Activated CD8-positive, alpha-beta memory T cell treated with anti-CD3 and anti-CD28 coated beads for 1 hour (primary cell): ENCODE measurements at regions not wholly inside any gene's neighbourhood (a gene's known extent, or its start where the extent isn't known, plus 50 kb on each side); places are given as distances from the start of the nearest gene placed in this dataset.
"Not testable (repeated sequence)": the region's sequence is repeated elsewhere in the genome, so short reads cannot be mapped to it uniquely, and the experiment has no call there.

Experiments used
- DNase-seq, 2 donors: peaks; one replicate each; pipeline ENCODE4 v3.0.0-alpha.2; 2020; ENCODE audit warnings: low read depth in 1 of 2; ENCODE audit errors: extremely low read depth in 1 of 2

DNA sequence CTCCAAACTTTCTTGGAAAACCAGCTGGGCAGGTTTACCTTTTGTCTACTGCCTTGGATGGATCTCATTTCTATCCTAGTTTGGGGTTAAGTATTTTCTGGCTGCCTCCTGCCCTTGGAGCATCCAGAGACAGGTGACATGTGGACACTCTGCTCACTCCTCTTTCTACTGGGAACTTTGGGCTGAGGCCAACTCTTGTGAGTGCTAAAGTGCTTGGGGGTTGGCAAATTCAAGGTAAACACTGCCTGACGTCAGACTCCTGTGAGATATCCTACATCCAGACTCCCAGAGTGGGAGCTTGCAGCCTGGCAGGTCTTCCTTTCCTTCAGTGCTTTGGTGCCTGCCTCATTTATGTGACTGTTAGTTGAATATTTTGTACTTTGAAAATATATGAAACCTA lies 388.1 kb downstream of the KCNRG start:
- DNase-seq = no peak

DNA sequence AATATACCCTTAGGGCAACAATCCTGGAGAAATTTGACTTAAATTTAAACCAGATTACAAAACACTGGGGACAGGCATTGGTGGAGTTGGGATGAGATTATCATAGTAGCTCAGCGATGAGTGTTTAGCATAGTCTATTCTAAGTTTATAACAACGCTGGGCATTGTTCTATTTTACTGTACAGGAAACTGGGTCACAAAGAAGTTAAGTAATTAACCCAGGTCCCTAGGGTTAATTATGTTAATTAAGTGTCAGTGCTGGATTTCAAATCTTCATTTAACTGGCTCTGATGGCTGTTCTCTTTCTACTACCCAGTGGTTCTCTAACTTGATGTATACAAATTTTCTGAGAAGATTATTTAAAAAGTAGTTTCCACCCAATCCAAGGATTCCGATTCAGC lies 388.9 kb downstream of the KCNRG start:
- DNase-seq = no peak

DNA sequence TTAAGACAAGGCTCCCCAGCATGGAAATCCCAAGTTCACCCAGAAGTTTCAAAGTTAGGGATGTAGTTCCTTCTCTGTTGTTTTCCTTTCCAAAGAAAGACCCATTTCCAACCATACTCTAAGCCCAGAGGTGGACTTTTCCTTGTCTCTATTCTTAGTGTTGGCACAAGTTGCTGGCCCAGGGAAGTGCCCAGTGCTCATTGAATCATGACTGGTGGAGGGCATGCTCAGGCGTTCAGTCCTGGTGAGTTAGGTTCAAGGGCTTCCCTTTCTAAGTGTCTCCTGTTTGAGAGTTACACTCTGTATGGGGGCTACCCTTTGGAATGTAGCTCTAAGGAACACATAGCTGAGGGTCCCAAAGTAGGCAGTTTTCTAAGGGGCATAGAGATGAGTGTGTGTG lies 389.5 kb downstream of the KCNRG start:
- DNase-seq = no peak

DNA sequence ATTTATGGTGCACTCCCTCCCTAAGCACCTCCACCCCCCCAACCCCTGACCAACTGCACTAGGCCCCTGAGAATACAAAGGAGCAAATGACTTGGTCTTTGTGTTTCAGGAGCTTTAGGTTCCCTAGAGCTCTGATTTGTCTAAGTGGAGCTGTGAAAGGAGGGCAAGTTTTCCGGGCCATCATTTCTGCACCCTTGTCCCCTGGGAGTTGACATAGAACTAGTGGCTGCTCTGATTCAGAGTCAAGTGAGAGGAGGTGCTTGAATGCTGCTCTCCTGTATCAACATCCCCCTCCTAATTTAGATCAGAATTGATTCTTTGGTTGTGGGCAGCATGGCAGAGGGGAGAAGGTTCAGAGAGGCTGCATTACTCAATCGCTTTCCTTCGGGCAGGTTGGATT lies 391.6 kb downstream of the KCNRG start:
- no peak for DNase-seq

DNA sequence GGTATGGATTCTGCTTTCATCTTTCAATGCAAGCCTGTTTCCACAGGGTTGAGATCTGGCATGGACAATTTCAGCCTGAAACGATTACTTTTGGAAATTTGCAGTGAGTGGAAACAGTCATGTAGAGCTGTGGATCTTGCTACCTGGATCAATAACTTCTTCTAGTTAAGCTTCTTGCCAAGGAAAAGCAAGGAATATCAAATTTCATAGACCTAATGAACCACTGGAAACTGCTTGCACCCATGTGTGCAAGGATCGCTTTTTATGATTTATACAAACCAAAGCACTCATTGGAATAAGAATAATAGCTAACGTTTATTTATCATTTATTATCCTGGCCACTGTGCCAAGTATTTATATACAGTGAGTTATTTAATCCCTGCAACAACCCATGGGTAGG lies 392.8 kb downstream of the KCNRG start:
- no peak for DNase-seq

DNA sequence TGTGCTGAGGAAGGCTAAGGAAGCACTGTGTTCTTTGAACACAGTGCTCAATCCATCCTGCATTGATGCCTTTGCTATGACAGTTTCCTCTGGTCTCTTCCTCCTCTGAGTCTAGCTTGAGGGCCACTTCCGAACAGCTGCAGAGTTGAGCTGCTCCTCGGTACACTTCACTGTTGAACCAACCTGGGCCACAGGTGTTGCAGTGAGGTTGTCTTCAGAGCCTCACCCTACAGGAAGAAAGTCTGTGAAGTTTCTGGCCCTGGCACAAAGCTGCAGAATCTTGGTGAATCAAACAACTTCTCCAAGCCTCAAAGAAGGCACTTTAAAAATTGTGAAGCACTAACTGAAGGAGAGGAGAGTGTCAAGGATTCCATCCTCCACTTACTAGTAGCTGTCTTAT lies 394.0 kb downstream of the KCNRG start:
- DNase-seq = no peak

DNA sequence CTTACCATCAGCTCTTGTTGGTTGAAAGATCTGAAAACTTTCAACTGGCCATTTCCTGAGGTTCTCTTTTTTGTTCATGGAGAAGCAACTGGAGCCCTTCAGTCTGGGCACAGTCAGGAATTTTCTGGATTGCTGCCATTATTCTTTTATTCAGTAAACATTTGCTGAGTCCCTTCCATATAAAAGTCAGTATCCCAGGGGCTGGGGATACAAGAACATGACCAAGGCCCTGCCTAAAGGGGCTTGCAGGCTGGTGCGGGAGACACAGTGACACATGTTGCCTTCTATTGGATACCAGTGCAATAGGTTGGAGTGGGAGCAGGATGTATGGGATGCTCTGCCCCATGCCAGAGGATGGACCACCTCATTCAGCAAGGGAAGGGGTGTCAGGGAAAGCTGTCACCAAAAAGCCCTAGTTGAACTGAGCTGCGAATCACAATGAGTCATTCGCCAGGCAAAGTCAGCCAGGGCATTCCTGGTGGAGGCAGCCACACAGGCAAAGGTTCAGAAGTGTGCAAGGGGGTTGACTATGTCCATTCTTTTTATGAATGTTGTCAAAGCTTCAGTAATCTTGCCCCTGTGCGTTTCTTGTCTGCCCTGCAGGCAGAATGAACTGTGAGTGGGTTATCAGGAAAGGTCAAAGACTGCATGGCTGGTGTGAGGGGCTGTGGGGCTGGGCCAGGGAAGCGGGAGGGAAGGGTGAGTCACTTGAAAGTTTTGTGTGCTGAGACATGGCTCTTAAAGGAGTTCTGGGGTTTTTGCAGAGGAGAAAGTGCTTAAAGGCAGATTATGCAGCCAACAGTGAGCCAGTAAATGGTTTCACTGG lies 395.9 kb downstream of the KCNRG start:
- no peak for DNase-seq

DNA sequence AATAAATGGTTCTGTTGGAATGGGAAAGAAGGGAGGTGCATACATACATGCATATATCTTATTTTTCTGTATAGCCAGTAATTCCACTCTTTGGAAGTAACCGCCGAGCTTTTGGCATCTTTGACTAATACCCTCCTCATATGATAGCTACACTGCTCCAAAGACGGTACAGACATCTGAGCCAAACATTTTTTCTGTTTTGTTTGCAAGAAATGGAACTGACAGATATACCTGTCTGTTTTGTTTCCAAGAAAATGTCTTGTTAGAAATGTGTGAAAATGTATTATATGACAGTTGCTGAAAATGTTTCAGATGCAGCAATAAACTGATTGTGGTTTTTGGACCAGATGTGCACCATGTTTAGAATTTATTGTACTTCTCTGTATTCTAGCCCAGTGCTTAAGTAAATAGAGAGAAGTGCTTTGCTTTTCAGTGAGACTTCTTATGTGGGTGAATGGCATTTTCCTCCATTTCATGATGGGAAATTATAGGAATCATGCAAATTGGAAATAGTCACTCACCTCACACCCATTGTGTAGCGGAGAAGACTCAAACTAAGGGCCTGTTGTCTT lies 396.9 kb downstream of the KCNRG start:
- no peak for DNase-seq

DNA sequence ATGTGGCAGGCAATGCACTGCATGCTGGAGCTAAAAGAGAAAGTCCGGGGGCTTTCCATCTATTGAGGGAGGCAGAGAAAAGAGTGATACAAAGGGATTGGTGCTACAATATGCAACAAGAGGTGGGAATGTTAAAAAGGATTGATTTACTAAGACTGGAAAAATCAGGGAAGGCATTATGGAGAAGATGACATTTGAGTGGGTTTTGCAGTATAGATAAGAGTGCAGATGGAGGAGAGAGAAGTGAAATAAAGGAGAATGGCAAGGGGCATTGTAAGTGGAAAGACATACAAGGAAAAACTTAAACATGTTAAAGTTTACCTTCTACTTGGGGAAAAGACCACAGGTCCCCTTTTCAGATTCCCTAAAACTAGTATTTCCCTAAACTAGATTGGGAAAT lies 399.4 kb downstream of the KCNRG start:
- DNase-seq = no peak

DNA sequence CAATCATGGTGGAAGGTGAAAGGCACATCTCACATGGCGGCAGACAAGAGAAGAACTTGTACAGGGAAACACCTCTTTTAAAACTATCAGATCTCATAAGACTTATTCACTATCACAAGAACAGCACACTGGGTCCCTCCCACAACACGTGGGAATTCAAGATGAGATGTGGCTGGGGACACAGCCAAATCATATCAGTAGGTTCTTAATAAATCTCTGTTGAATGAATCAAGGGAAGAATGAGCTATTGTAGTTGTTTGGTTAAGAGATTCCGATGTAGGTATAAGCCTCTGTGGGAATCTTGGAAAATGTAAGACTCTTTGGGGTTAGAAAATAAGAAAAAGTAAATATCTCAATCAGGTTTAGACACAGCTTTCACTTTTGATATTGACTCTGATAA lies 400.2 kb downstream of the KCNRG start:
- DNase-seq = no peak

DNA sequence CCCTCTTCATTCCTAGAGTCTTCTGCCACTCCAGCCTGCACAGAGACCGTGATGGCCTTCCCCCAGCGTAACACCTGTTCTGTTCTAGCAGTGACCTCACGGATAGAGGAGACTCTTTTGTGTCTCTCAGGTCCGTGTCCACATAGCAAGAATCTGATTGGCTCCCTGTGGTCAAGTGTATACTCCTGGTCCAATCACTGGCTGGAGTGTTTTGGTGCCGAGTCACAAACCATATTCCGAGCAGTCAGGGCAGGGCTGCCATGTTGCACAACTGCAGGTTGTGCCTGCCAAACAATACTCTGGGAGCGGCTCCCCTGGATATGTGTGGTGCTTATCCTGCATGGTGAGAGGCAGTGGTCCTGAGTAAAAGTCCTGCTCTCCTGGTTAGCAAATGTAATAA lies 402.4 kb downstream of the KCNRG start:
- DNase-seq = no peak

DNA sequence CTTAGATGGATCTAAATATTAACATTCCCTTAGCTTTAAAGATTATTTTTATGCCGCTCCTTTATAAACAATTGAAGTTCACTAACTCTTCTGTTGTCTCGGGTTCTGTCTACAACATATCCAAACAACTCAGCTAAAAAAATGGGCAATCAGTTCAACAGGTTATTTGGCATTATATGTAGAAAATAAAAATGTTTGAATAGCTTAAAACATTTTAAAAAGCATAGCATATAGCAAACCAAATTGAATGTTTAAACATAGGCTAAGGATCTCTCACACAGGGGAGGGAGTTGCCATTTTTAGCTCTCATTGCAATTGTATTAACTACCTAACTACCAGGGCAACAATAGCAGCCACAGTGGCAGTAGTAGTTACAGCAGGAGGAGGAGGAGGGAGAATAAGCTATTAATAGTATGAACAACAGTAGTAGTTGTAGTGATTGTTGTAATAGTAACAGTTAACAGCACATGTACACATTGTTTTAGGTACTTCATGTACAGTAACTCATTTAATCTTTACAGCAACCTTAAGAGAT lies 404.2 kb downstream of the KCNRG start:
- no peak for DNase-seq

DNA sequence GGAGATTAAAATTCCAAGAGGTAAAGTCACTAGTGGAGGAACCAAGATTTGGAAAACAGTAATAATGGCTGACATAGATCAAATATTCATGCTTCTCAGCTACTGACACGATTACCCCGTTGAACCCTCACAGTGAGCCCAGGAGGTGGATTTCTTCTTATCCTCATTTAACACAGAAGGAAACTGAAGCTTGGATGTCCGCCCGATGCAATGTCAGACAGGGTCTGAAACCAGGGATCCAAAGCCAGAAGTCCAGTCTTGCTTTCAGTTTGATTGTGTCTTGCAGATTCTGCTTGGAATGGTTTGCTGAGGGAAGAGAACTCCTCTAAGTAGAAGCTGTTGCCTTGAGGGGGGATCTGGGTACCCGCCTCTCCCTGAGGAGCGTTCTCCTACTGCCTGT lies 404.7 kb downstream of the KCNRG start:
- DNase-seq = no peak

DNA sequence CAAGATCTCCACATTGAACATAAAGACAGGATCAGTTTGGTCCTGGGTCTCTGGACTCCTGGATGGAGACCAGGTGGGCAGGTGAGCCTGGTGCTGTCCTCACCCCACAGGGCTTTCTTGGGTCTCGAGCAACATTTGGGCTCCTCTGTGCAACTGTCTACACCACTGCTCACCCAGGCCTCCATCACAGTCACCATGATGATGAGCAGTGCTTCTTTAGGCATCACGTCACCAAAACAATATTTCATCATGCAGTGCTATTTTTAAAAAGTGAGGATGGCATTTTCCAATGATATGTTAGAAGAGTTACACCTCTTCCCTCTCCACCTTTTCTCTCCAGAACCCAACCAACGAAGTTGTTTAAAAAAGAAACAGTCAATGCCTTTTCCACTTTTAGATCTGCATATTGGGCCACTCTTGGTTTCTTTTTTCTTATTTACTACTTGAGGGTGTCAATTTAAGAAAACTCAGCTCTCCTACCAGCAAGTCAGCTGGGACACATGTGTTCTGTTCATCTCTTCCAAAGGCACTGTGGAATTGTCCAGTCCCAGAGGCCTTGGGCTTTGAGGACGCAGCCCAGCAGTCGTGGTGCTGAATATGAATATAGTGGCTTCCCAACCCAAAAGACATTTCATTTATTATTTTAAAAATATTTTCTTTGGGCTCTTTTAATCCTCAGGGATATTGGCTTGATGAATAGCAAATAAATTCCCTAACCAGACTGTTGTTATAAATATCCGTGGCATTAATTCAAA lies 405.7 kb downstream of the KCNRG start:
- no peak for DNase-seq

DNA sequence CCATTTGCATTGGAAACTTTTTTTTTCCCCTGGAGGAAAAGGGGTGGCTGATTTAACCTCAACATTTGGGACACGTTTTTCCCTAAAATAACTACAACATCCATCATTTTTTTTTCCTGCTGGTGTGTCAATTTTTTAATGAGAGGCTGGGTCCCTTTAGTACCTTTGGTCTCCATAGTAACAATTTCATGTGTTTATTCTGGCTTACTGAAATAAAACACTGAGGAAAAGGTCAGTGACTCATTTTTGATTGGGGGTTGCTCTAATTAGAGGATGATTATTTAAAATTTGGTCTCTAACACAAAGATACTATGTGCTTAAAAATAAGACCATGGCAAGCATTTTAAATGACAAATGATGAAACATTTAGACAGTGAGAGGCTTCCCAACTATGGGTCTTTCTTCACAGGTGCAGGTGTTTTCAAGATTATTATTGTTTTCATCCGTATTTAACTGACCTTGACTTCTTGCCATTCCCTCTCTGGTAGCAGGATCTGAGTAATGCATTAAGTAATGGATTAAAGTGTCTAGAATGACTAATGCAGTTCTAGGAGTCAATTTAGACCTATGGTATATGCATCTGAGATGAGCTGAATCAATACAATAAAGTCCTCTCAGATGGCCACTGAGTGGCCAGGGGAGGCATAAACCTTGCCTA lies 406.4 kb downstream of the KCNRG start:
- DNase-seq = no peak

DNA sequence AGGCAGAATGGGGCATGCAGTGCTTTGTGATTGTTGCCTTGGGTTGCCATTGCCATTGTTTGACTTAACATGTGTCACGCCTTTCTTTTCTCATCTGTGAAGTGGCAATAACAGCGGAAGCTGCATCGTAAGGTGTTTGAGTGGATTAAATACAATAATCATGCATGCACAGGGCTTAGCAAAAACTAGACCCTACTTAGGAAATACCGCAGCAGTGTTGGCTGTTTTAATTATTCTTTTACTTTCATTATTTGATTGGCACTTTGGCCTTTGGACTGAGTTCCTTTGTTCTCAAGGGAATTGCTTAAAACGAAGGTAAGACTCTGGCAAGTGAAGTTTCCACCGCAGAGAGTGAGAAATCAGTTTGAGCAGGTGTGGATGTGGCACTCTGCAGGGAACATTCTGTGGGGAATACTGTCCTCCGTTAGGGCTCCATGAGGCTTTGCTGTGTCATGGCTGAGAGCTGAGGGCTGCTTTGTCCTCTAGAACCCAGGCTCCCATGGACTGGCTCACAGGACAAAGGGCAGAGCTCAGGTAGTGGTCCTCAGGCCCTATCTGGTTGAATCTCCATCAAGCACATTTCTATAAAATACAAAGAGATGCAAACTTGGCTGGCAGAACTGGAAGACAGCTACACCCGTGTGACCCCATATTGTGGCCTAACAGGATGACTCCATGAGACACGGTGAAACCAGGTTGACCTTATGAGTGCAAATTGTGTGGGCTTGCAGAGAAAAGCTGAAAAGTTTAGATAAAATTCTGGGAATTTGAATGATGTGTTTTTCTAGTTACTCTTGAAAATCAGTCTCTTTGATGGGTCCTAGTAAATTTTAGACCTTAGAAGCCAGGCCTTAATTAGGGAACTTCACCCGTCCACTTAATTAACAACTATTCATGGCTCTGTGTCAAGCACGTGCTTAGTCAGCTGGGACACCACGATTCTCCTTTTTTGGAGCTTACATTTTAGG lies 407.2 kb downstream of the KCNRG start:
- DNase-seq = no peak

DNA sequence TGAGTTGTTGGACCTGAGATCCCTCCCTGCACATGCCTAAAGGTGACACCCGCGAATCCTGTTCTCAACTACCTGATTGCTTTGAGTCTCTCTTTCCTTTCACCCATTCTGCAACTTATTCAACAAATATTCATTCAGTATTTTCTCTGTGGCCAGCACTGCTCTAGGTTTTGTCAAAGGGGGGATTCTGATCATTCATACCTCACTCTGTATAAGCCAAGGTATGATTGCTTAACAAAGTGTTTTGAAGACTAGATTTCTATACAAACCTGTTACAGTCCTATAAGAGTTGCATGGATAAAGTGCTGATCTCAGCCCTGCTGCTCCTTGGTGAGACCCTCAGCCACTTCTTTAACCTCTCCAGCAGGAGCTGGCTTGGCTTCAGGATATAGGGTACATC lies 409.7 kb downstream of the KCNRG start:
- DNase-seq = no peak

DNA sequence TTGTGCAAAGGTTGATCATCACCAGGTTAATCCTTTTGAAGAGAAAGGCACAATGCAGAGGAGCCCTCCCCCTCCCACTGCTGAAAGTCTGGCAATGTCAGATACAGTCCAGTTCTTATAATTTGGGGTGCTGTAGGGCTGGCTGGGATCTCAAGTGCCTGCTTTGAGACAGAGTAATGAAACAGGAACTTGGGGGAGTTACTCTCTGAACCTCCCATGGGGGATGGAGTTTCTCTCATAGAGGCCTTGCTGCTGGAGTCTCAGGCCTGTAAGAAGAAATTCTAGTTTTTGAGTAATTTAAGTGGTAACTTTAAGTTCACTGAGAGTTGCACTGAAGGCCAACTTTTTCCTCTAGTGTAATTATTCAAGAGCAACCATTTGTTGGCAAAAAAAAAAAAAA lies 410.5 kb downstream of the KCNRG start:
- DNase-seq = no peak

DNA sequence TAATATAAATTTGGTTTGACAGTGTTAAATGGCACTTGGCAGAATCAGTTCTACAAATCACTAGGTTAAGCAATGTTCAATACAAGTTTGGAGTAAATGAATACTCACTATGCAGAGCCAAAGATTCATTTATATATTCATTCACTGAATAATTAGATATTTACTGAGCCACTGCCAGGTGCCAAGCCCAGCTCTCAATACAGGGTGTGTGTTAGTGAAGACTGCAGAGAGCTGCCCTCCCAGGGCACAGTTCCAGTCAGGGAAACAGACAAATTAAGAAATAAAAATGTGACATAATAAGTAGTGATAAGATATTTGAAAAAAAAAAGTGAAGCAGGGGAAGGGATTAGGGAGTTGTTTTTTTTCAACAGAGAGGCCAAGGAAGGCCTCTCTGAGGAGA lies 411.7 kb downstream of the KCNRG start:
- no peak for DNase-seq

DNA sequence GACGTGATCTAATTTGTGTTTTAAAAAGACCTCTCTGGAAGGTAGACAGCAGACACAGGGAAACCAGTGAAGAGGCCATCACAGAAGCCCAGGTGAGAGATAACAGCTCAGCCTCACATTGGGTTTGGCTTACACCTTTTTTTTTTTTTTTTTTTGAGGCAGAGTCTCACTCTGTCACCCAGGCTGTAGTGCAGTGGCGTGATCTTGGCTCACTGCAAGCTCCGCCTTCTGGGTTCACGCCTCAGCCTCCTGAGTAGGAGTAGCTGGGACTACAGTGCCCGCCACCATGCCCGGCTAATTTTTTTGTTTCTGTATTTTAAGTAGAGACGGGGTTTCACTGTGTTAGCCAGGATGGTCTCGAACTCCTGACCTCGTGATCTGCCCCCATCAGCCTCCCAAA lies 412.3 kb downstream of the KCNRG start:
- DNase-seq = not testable (repeated sequence)
